Putamen (tissue), 1 donor: ENCODE measurements at regions not wholly inside any gene's neighbourhood (a gene's known extent, or its start where the extent isn't known, plus 50 kb on each side); places are given as distances from the start of the nearest gene placed in this dataset.

ENCODE experiments used
- DNase-seq: peaks from one replicate; pipeline ENCODE4 v3.0.0-alpha.2; 2016; ENCODE audit warnings: low spot score

DNA sequence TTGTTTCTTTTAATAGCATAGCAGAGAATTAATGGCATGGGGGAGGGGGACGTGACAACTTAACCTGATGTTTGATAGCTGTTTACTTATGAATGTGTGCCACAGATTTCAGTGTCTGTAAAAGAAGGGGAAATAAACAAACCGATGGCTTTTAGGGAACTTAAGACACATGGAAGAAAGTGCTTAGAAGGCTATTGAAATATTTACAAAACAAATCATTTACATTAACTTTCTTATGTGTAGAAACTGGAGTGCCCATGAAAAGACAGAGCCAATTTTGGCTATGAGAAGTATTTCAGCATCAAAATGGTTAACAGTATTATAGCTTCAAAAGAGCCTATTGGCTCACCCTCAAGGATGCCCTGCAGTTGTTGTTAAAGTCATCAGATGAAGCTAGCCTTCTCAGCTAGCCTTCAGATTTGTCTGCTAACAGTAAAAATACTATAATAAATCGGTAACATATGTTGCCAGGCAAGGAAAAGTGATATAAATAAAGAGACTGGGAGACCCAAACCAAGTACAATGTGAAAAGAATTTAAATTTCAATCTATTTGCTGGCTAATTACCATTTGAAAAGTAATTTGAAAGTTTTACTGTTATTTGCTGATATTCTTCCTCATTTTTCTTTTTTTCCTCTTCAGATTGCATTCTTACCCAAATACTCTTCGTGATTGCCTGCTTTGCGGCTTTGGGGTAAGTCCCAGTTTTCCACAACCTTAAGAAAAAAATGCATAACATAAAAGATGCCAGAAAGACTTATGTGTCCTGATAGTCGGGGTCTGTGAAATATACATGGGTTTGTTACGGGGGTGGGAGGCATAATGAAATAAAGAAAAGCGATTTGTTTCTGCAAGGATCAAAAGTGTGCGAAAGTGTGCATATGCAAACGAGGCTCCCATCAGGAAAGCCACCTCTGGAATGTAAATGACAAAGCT lies 256.4 kb downstream of the MEIS1 start:
- DNase-seq: no peak

GRCh38 chr2:66692521-66693054 lies 257.7 kb downstream of the MEIS1 start:
- no peak for DNase-seq

DNA sequence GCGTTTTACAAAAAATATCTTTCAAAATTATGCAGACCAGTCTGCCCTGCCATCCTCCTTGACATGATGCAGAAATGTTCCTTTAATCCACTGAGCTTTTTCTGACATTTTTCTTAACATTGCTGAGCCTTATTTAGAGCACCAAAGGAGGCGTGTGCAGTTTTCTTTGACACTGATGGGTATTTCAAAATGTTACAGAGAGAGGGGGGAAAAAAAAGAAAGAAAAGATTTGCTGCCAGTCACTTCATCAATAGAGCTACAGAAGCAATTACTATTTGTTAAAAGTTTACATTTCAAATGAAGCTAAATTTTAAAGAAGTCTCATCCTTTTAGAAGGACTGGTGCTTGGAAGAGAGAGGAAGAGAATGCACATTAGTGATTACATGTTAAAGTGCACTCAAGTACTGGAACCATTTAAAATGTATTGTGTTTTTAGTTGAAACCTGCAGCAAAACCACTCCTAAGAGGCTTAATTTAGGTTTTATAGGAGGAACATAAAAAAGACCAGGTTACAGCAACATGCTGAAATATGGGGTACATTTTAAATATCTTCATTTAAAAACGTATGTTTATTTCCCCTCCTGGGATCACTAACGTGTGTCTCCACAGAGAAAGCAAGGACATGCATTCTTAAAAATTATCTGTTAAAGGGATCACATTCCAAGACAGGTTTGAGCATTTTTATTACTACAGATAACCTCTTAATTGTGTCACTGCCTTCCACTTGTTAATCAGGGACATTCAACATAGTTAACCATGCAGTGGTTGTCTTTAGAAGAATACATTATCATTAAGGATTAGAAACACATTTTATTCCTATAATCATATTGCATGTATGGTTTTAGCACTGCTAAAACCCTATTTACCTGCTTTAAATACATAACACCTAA lies 258.4 kb downstream of the MEIS1 start:
- peak; percentile 57 for DNase-seq

DNA sequence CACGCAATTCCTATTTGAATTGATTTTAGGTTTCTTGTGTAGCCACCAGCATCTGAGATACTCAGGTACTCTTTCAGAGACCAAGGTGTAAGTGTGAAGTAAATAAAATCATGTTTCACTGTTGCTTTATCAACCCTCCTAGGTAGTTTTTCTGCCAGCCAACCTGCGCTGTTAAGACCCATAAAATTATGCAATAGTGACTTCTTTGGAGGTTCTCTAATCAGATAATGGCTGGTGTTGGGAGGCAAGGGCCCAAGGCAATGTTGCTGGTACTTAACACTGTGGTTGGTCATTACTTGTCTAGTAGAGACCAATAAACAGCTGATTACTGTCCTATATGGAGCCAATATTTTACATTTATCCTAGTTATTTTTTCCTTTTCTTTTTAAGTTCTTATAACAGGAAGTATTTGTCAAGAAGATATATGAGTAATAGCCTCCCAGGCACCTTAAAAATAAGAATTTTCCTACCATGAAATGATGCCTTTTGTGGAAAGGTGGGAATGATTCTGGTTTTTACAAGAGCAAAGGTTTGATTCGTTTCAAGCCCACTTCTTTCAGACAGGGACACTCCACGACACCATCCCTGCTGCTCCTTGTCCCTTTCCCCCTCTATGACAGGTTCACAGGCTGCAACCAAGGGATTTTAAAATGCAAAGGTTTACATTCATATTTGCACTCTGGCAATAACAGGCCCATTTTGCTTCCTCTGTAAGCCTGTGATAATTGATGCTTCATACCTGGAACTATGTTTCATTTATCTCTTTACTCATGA lies 259.3 kb downstream of the MEIS1 start:
- DNase-seq: no peak

DNA sequence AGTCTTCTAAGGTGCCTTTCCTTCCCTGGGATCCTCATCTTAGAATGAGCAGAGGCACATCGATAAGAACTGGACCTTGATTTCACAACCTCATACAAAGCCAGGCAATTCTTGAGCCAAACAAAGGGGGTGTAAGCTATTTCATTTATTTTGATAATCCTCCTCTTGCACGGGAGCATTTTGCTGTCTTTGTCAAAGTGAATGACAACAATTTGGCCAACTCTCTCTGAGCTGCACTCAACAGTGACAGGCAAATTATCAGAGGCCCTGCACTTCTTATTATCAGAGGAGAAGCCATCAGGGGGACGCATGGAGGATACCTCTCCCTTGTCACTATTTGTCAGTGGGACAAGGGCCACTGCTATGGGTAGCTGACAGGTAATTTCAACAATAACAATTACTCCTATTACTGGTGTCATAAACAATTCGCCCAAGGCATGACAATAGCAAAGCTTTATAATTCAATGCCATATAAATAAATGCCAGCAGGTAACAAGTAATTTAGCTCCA lies 260.4 kb downstream of the MEIS1 start:
- DNase-seq: no peak

DNA sequence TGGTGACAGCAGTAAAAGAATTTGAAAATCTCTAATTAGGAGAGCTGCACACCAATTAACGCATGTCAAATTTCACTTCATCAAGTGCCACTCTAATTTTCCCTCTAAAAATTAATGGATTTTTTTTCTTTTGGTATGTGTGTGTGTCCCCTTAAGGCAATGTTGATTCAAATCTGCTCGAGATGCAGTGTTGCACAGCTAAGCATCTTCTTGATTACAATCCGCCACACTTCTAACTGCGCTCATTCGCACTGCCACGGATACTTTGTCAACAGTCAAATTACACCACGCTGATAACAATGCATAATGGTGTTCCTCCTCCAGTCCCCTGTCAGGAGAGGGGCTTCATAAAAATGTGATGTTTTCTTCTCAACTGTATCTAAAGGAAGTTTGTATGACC lies 261.4 kb downstream of the MEIS1 start:
- DNase-seq: no peak

- no peak for DNase-seq
These were observed 262.0 kb downstream of the MEIS1 start for GRCh38 chr2:66696886-66697285.

DNA sequence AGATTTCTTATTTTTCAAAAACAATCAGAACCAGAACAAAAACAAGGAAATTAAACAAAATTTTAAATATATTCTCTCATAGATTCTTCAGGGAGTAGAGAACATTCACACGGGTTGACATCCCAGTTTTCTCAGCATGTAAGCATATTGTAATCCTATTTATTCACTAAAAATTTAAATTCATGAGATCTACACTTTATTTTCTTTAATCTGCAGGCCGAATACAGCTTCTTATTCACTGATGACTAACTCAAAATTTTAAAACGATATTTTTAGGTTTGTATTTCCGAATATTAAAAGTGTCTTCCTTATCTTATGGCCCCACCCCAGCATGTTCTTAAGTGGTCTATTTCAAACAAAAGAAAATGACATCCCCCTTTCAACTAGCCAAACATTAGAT lies 262.4 kb downstream of the MEIS1 start:
- DNase-seq: no peak

DNA sequence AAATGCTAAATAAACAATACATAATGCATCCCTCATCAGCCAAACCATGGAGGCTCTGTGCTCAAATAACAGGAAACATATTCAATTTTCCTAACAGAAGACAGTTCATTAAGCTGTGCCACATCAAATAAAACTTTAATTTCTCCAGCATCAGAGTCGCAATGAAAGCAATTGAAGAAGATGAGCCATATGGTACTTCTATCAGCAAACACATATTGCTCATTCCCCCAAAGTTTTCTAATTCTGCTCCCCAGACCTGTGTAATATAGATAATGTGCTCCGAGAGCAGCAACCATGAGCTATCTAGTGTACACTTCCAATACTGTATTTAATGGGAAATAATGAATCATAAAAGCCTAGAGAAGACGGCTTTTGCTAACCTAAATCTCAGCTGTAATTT lies 263.2 kb downstream of the MEIS1 start:
- no peak for DNase-seq

DNA sequence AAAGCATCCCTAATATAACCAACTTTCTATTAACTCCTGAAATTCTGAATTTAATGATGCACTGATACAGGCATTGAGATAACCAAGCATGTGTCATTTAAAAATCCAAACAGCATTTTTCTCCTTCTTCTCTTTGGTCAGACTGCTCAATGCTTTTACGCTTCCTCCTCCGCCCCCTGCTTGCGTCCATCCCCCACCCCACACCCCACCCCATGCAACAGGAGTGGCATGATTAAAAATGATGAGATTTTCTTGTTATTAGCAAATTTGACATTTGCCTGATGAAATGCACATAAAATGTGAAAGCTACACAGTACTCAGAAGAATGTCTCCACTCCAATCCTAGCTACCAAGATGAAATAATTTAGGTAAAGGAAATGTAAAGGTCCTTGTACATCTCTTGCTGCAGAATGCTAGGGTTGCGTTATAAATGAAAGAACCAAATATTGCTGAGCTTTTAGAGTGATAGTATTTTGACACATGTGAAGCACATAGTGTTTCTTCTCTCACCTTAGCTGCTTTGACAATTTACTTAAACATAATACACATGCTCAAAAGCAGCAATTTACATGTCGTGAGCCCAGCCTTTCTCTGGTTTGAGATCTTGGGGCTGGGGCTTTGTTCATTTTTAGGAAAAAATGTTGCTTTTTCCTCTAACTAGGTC lies 263.8 kb downstream of the MEIS1 start:
- DNase-seq: no peak

GRCh38 chr2:66699416-66699792 lies 264.5 kb downstream of the MEIS1 start:
- no peak for DNase-seq

DNA sequence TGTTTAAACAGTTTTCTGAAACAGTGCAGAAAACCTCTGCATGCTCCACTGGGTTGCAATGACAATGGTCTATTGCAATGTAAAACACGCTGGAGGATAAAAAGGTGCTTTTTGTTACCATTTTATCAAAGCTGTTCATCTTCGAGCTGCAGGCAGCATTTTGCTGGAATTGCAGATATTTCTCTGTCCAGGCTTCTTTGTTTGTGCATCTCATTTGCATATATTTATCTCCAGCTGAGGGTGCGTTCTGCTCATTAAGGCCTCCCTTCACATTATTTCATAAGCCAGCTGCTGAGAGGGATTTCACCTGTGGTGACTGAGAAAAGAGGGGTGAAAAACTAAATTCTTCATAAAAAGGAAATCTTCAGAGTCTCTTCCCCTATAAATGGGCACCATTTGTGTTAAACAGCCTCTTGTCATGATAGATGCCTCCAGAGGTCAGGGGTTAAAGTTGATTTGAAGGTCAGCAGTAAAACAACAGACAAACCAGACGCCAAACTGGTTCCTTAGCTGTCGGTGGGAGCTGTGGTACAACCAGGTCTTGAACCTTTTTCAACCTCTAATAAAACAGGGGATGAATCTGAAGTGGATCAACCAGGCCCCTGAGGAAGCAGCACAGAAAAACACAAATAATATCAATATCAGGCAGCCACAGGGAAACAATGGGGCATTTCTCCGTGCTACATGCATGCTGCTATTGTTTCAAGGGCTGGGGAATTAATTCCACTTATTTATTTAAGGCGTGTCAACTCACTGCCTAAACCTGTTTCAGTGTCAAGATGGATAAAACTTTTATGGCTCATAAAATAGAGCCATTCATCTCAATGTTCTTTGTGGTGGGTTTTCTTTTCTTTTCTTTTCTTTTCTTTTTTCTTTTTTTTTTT lies 265.1 kb downstream of the MEIS1 start:
- no peak for DNase-seq

- DNase-seq: no peak
These were observed 265.7 kb downstream of the MEIS1 start for GRCh38 chr2:66700677-66701066.

DNA sequence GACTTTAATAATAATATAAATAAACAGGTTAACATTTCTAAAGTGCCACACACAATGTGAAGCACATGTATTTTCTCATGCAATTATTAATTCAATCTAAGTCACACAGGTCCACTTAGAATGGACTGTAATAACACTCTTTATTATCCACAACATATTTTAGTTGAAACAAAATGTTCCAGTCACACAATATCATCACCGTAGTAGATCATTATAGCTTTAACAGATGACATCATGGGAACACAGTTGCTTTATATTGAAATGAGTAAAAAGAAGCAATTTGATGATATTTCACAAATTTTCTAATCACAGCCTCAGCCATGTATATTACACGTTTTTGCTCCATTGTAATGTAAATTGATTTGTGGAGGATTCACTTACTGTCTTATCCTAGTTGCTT lies 266.3 kb downstream of the MEIS1 start:
- no peak for DNase-seq

GRCh38 chr2:66701656-66702055 lies 266.7 kb downstream of the MEIS1 start:
- DNase-seq: no peak

GRCh38 chr2:66702301-66702700 lies 267.4 kb downstream of the MEIS1 start:
- no peak for DNase-seq

DNA sequence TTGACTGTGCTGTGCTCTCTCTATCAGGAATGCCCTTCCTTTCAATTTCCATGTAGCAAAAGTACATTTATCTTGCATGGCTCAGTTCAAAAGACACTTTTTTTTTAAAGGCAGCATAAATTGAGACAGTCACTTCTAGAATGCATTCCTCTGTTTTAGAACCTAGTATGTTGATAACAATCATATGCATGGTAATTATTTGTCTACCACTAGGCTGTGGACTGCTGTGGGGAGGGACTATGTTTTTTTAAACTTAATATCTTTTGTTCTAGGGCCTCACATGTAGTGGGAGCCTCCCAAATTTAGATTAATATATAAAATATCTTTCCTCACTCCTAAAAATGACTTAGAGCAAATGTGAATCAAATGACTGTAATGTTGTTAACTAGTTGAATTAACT lies 269.9 kb downstream of the MEIS1 start:
- no peak for DNase-seq

DNA sequence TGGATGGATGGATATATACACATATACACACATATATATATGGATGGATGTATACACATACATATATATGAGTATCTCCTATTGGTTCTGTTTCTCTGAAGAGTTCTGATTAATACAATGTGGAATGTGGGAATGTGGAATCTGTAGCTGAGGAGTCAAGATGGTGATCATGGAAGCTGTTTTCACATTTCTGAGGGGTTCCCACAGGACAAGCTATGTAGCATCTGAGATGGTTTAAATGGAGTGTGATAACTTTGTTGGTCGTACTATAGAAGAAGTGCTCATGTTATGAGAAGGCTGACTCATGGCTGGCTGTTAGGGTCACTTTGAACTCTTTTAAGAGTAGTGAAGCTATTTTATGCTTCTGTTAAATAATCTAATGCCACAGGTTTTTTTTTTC lies 279.7 kb downstream of the MEIS1 start:
- no peak for DNase-seq

- no peak for DNase-seq
These were observed 282.4 kb downstream of the MEIS1 start for GRCh38 chr2:66717218-66717905.

DNA sequence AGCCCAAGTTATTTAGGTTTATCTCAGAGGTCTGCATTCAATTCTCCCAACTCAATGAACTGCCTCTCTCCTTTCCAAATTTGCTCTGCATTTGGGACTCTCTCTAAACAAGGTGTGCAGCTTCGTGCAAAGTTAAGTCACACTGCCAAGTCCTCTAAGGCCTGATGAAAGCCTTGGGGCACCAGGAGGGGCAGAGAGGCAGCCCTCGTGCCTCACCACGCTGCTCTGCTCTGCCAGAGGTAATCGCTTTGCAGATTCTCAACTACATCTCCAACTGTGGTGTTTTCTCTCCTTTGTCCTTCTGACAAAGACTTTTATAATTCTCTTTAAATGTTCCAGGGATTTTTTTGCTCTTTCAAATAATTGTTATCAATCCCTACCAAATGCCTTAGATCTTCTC lies 283.0 kb downstream of the MEIS1 start:
- DNase-seq: no peak
